H1 (cell line): ENCODE measurements at regions not wholly inside any gene's neighbourhood (a gene's known extent, or its start where the extent isn't known, plus 50 kb on each side); places are given as distances from the start of the nearest gene placed in this dataset.

Experiments
- GABPA ChIP-seq: IDR thresholded peaks from 2 replicates; pipeline ENCODE4 v1.6.1; 2011; ENCODE audit warnings: mild to moderate bottlenecking, low read length, moderate library complexity, borderline replicate concordance; ENCODE audit not compliant: insufficient read depth
- RAD21 ChIP-seq, 2 experiments: IDR thresholded peaks in 1 of 2; conservative IDR thresholded peaks in 1 of 2; 2 replicates each; pipeline ENCODE4 v1.6.1; 2011; ENCODE audit warnings: low read depth in 2 of 2, low read length in 2 of 2, improper control_type of control experiment in 1 of 2, inconsistent platforms in 1 of 2, mild to moderate bottlenecking in 1 of 2, moderate library complexity in 1 of 2
- RFX5 ChIP-seq: IDR thresholded peaks from 2 replicates; pipeline ENCODE4 v1.6.1; 2011; ENCODE audit warnings: low read depth, low read length, improper control_type of control experiment, borderline replicate concordance
- TF ChIP-seq, protein P1 (sequence below), 3 experiments: IDR thresholded peaks; 1 replicate in 2 of 3; 2 replicates in 1 of 3; pipeline versions ENCODE4 v1.5.1 to v1.6.1; 2011; ENCODE audit warnings: low read length in 3 of 3, mild to moderate bottlenecking in 3 of 3, inconsistent platforms in 2 of 3, low read depth in 1 of 3, moderate library complexity in 1 of 3; ENCODE audit not compliant: insufficient read depth in 1 of 3; ENCODE audit errors: control extremely low read depth in 1 of 3

DNA sequence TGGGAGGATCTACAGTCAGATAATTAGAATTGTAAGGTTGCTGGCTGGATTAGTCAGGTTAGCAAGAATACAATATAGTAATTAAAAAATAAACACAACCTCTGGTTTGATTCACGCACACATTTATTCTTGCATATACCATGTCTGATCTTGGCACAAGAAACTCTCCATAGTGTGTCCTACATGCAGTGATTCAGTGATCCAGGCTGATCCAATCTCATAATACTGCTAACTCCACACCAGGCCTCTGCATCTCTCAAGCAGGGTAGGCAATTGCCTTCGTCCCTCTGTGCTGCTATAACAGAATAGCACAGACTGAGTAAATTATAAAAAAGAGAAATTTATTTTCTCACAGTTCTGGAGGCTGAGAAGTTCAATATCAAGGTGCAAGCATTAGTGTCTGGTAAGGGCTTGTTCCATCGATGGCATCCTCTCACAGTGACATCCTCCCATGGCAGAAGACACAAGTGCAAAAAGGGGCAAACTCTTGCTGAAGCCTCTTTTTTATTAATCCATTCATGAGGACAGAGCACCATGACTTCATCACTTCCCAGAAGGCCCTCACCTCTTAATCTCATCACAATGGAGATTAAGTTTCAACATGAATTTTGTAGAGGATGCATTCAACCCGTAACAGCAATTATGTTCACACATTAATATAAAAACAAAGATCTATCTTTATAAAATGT is 741.0 kb upstream of the NCAM2 start:
- TF ChIP-seq RFX5: no peak
- no peak for TF ChIP-seq GABPA
- TF ChIP-seq RAD21 (IDR thresholded peaks at IDR 0.05 in 1 of 2, conservative IDR thresholded peaks at IDR 0.05 in 1 of 2; ENCODE audit: low read depth in 2 of 2, low read length in 2 of 2): no peak
- TF ChIP-seq, protein P1, sequence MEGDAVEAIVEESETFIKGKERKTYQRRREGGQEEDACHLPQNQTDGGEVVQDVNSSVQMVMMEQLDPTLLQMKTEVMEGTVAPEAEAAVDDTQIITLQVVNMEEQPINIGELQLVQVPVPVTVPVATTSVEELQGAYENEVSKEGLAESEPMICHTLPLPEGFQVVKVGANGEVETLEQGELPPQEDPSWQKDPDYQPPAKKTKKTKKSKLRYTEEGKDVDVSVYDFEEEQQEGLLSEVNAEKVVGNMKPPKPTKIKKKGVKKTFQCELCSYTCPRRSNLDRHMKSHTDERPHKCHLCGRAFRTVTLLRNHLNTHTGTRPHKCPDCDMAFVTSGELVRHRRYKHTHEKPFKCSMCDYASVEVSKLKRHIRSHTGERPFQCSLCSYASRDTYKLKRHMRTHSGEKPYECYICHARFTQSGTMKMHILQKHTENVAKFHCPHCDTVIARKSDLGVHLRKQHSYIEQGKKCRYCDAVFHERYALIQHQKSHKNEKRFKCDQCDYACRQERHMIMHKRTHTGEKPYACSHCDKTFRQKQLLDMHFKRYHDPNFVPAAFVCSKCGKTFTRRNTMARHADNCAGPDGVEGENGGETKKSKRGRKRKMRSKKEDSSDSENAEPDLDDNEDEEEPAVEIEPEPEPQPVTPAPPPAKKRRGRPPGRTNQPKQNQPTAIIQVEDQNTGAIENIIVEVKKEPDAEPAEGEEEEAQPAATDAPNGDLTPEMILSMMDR (IDR thresholded peaks at IDR 0.05; ENCODE audit: control extremely low read depth in 1 of 3, insufficient read depth in 1 of 3, low read depth in 1 of 3, low read length in 3 of 3): no peak
